MCF 10A (cell line): ENCODE measurements at regions not wholly inside any gene's neighbourhood (a gene's known extent, or its start where the extent isn't known, plus 50 kb on each side); places are given as distances from the start of the nearest gene placed in this dataset.

Source experiments
- BruUV-seq: library from RNA; stranded (reverse); fragments of 400-500 nt; replicated peaks from 2 replicates; lab custom pipeline; 2021; lab: Mats Ljungman, UMichigan
- CTCF ChIA-PET: fragments of 300-600 bp; sonication (Branson Sonifier 250); formaldehyde crosslinking; extraction: SDS; loops from one replicate; lab custom pipeline; 2021; ENCODE audit warnings: antibody characterized with exemption, inconsistent platforms; lab: Yijun Ruan, JAX
- POLR2A ChIA-PET: fragments of 300-600, 350-650 bp; sonication (Branson Sonifier 250); formaldehyde crosslinking; extraction: SDS; loops from one replicate; lab custom pipeline; 2020; ENCODE audit warnings: antibody characterized with exemption, inconsistent platforms; lab: Yijun Ruan, JAX
- DNase-seq: peaks from one replicate; pipeline ENCODE4 v3.0.0-alpha.2; 2018; ENCODE audit not compliant: unreplicated experiment
- H3K27ac Mint-ChIP-seq: one replicate; pipeline ENCODE4 v1.8.0; 2022; ENCODE audit warnings: mild to moderate bottlenecking, low read depth, mixed read lengths; ENCODE audit not compliant: unreplicated experiment
- H3K27me3 Mint-ChIP-seq: one replicate; pipeline ENCODE4 v1.8.0; 2022; ENCODE audit warnings: mixed read lengths; ENCODE audit not compliant: insufficient read depth, unreplicated experiment
- H3K36me3 Mint-ChIP-seq: one replicate; pipeline ENCODE4 v1.8.0; 2022; ENCODE audit warnings: mild to moderate bottlenecking, moderate library complexity, mixed read lengths; ENCODE audit not compliant: insufficient read depth, unreplicated experiment
- H3K4me1 Mint-ChIP-seq: one replicate; pipeline ENCODE4 v1.8.0; 2022; ENCODE audit warnings: mixed read lengths; ENCODE audit not compliant: insufficient read depth, unreplicated experiment
- H3K4me3 Mint-ChIP-seq: one replicate; pipeline ENCODE4 v1.8.0; 2022; ENCODE audit warnings: mild to moderate bottlenecking, moderate library complexity, mixed read lengths; ENCODE audit not compliant: unreplicated experiment
- H3K9me3 Mint-ChIP-seq: one replicate; pipeline ENCODE4 v1.8.0; 2022; ENCODE audit warnings: mixed read lengths; ENCODE audit not compliant: unreplicated experiment
- intact Hi-C: fragments of 100-400 bp; cut with micrococcal nuclease; formaldehyde crosslinking; loops from 2 replicates; pipeline ENCODE4 v1.14.1; 2022
- TF ChIP-seq, protein P1 (sequence below): fragments of 200-600 bp; IDR thresholded peaks from one replicate; pipeline ENCODE4 v1.8.0; 2022; ENCODE audit warnings: antibody characterized with exemption, mild to moderate bottlenecking; ENCODE audit not compliant: unreplicated experiment

DNA sequence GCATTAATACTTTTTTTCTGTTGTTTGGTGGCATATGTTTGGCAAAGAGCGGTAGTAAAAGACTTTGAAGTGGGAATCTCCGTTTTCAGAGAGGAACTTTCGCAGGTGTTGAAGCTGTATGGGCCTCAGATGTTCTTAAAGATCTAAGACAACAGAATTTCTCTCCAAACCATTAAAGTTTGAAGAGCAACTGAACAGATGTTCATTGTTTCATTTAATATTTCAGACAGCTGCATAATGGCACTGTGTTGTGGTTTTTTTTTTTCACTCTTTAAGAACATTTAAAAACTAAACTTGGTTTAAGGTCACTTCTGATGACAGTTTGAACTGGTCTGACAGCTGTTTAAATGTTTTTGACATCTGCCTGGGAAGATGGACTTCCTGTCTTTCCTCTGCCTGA lies 882.7 kb upstream of the PCDH10 start:
- ChIA-PET POLR2A (no interaction called here), CTCF (interaction anchor here (0.6 kb wide), 1 partner anchor 18 kb away, joined by 3 read pairs; no protein-coding TSS in a partner anchor)
- H3K4me1 Mint-ChIP-seq = no peaks in the 10 kb centered on the region
- no TSS peak for BruUV-seq
- H3K9me3 Mint-ChIP-seq = no peaks in the 10 kb centered on the region
- intact Hi-C loops = no loop called here
- no peak overlapping the region for H3K27ac Mint-ChIP-seq
- no peaks in the 10 kb centered on the region for H3K36me3 Mint-ChIP-seq
- no peaks in the 10 kb centered on the region for H3K27me3 Mint-ChIP-seq
- no peak overlapping the region for H3K4me3 Mint-ChIP-seq
- TF ChIP-seq, protein P1, sequence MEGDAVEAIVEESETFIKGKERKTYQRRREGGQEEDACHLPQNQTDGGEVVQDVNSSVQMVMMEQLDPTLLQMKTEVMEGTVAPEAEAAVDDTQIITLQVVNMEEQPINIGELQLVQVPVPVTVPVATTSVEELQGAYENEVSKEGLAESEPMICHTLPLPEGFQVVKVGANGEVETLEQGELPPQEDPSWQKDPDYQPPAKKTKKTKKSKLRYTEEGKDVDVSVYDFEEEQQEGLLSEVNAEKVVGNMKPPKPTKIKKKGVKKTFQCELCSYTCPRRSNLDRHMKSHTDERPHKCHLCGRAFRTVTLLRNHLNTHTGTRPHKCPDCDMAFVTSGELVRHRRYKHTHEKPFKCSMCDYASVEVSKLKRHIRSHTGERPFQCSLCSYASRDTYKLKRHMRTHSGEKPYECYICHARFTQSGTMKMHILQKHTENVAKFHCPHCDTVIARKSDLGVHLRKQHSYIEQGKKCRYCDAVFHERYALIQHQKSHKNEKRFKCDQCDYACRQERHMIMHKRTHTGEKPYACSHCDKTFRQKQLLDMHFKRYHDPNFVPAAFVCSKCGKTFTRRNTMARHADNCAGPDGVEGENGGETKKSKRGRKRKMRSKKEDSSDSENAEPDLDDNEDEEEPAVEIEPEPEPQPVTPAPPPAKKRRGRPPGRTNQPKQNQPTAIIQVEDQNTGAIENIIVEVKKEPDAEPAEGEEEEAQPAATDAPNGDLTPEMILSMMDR = no peak
- DNase-seq = no peak

DNA sequence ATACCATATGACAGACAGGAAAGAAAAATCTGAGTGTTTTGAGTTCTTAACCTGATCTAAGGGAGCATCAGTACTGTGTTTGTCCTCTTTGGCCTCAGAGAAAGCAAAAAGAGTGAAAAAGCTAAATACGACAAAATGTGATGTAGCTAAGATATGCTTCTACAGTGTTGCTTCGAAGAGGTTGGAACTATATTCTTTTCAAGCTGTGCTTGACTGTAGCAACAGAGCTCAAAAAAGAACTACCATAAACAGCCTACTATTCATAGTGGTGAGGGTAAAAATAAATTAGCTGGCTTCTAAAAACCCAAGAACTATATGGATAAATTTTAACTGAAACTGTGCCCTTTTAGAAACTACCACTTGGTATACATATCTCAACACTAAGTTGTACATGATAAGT lies 881.8 kb upstream of the PCDH10 start:
- CTCF ChIA-PET = interaction anchor here (0.6 kb wide), 1 partner anchor 224 kb away, joined by 3 read pairs; no protein-coding TSS in a partner anchor
- no TSS peak for BruUV-seq
- Mint-ChIP-seq H3K9me3 (no peaks in the 10 kb centered on the region), H3K36me3 (no peaks in the 10 kb centered on the region), H3K27me3 (no peaks in the 10 kb centered on the region), H3K4me3 (no peak overlapping the region), H3K27ac (no peak overlapping the region), H3K4me1 (no peaks in the 10 kb centered on the region)
- POLR2A ChIA-PET = no interaction called here
- DNase-seq = no peak
- intact Hi-C loops = no loop called here
- TF ChIP-seq, protein P1 = no peak

DNA sequence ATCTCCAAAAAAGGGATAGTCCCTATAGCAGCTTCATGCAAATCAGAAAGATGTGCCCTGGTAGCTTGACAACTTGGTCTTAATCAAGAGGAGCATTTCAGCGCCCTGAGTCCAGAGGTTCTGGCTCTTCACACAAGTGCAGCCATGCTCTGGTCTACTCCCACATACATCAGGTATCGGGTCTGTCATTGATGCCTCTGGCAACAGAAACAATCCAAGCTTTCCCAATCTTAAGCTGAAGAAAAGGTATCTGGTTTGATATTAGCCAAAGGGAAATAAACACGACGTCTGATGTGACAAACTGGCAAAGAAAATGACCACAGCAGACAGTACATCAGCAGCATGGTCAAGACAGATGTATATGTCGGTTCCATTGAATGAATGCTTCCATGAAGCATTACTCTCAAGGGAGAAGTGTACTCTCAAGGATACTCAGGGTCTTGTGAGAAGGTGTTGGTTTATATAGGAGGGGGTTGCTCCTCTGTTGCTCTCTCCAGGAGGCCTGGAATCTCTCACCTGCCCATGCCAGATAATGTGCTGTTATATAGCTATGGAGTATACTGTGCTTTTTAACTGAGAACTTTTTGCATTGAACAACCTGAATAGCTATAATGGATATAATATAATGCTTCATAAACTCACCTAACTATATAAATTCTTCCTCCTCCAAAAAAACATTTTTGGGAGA lies 879.6 kb upstream of the PCDH10 start:
- no peak for DNase-seq
- H3K36me3 Mint-ChIP-seq = no peaks in the 10 kb centered on the region
- H3K27ac Mint-ChIP-seq = no peak overlapping the region
- H3K27me3 Mint-ChIP-seq = no peaks in the 10 kb centered on the region
- ChIA-PET CTCF (interaction anchor here (0.8 kb wide), 1 partner anchor 345 kb away, joined by 3 read pairs; no protein-coding TSS in a partner anchor), POLR2A (no interaction called here)
- no peaks in the 10 kb centered on the region for H3K4me1 Mint-ChIP-seq
- intact Hi-C loops = no loop called here
- H3K4me3 Mint-ChIP-seq = no peak overlapping the region
- TF ChIP-seq, protein P1 = no peak
- H3K9me3 Mint-ChIP-seq = no peaks in the 10 kb centered on the region
- no TSS peak for BruUV-seq

DNA sequence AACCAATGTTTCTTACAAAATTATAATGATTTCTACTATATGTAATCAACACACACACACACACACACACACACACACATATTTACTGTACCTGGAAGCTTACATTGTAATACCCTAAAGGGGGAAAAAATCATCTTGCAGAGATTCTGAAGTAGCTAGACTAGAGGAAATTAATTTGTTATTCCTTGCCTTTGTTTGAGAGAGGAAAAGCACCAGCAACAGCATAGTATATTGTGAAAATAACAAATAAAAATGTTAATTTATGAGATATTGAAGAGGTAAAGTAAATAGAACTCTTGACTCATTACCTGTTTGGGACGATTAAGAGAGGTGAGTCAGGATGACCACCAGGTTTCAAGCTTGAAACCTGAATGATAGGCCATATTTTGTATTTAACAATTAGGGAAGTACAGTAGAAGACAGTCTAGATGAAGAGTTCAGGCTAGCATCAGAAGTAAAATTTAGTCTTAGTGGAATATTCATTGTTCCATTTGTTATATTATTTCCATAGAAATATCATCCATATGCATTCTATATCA lies 873.4 kb upstream of the PCDH10 start:
- no peaks in the 10 kb centered on the region for H3K4me1 Mint-ChIP-seq
- ChIA-PET POLR2A (no interaction called here), CTCF (interaction anchor here (0.5 to 0.6 kb wide), 2 partner anchors 657 to 1463 kb away, joined by 3 to 4 read pairs; no protein-coding TSS in a partner anchor)
- no peaks in the 10 kb centered on the region for H3K27me3 Mint-ChIP-seq
- TF ChIP-seq, protein P1 = no peak
- no peak overlapping the region for H3K27ac Mint-ChIP-seq
- H3K36me3 Mint-ChIP-seq = no peaks in the 10 kb centered on the region
- BruUV-seq = no TSS peak
- H3K9me3 Mint-ChIP-seq = no peaks in the 10 kb centered on the region
- intact Hi-C loops = no loop called here
- no peak for DNase-seq
- no peak overlapping the region for H3K4me3 Mint-ChIP-seq
